Sigmoid colon (tissue), 3 donors: ENCODE measurements at regions not wholly inside any gene's neighbourhood (a gene's known extent, or its start where the extent isn't known, plus 50 kb on each side); places are given as distances from the start of the nearest gene placed in this dataset.

Experiments
- CTCF ChIP-seq, 4 experiments: fragments of 450-650 bp in 3 of 4; fragments of 200-600 bp in 1 of 4; IDR thresholded peaks; one replicate each; pipeline ENCODE4 v1.5.1; 2016 to 2019; ENCODE audit warnings: antibody characterized with exemption in 4 of 4, mild to moderate bottlenecking in 3 of 4, moderate library complexity in 2 of 4
- POLR2A ChIP-seq, 2 donors: fragments of 450-650 bp; IDR thresholded peaks; one replicate each; pipeline ENCODE4 v1.6.1; 2016; ENCODE audit warnings: antibody characterized with exemption in 2 of 2, mild to moderate bottlenecking in 2 of 2, moderate library complexity in 2 of 2

- TF ChIP-seq POLR2A (IDR thresholded peaks at IDR 0.05) (no peak), CTCF (IDR thresholded peaks at IDR 0.05) (peak in 1 of 4 experiments; percentile 5)
These were observed 366.7 kb upstream of the PROK2 start for GRCh38 chr3:72151465-72152238.
